Ovary (tissue), 3 donors: ENCODE measurements at regions not wholly inside any gene's neighbourhood (a gene's known extent, or its start where the extent isn't known, plus 50 kb on each side); places are given as distances from the start of the nearest gene placed in this dataset.

Experiments used
- CTCF ChIP-seq, 3 donors: fragments of 450-650 bp in 2 of 3; fragments of 200-600 bp in 1 of 3; IDR thresholded peaks; one replicate each; pipeline versions ENCODE4 v1.5.1 to v1.8.0; 2016 to 2022; ENCODE audit warnings: antibody characterized with exemption in 3 of 3, mild to moderate bottlenecking in 1 of 3
- EP300 ChIP-seq: sonication (generic); formaldehyde crosslinking; IDR thresholded peaks from one replicate; pipeline ENCODE4 v1.6.1; 2017; ENCODE audit warnings: antibody characterized with exemption
- POLR2A ChIP-seq: fragments of 450-650 bp; IDR thresholded peaks from one replicate; pipeline ENCODE4 v1.6.1; 2017; ENCODE audit warnings: antibody characterized with exemption, mild to moderate bottlenecking, moderate library complexity
- donor health status: DM: no; HTN: no; CAD: no.

GRCh38 chr5:164361986-164362385, 856.6 kb downstream of the MAT2B start:
- no peak for TF ChIP-seq CTCF (IDR thresholded peaks at IDR 0.05)
- TF ChIP-seq POLR2A: no peak
- TF ChIP-seq EP300: no peak
